ENCODE measurements at regions not wholly inside any gene's neighbourhood (a gene's known extent, or its start where the extent isn't known, plus 50 kb on each side); places are given as distances from the start of the nearest gene placed in this dataset.

- DNase-seq, result no peak
Measured at GRCh38 chr3:117536006-117536405, 826.4 kb downstream of the TUSC7 start.

- no peak for DNase-seq
Measured at GRCh38 chr3:117537949-117538348, 828.4 kb downstream of the TUSC7 start.

- DNase-seq, result no peak
Measured at GRCh38 chr3:117539729-117540128, 830.1 kb downstream of the TUSC7 start.

- no peak for DNase-seq
Measured at GRCh38 chr3:117540597-117540996, 831.0 kb downstream of the TUSC7 start.

GRCh38 chr3:117541721-117542120 is 832.1 kb downstream of the TUSC7 start:
- DNase-seq, result no peak

- no peak for DNase-seq
Measured at GRCh38 chr3:117543521-117543920, 833.9 kb downstream of the TUSC7 start.

- no peak for DNase-seq
Measured at GRCh38 chr3:117545484-117545883, 835.9 kb downstream of the TUSC7 start.

GRCh38 chr3:117547956-117548550 is 838.5 kb downstream of the TUSC7 start:
- no peak for DNase-seq

- DNase-seq, result no peak
Measured at GRCh38 chr3:117548600-117548999, 839.0 kb downstream of the TUSC7 start.

GRCh38 chr3:117549716-117550115 is 840.1 kb downstream of the TUSC7 start:
- DNase-seq, result no peak

- no peak for DNase-seq
Measured at GRCh38 chr3:117550766-117551165, 841.2 kb downstream of the TUSC7 start.

- no peak for DNase-seq
Measured at GRCh38 chr3:117553461-117553860, 843.9 kb downstream of the TUSC7 start.

- DNase-seq, result no peak
Measured at GRCh38 chr3:117556646-117557407, 847.2 kb downstream of the TUSC7 start.

GRCh38 chr3:117557464-117558090 is 848.0 kb downstream of the TUSC7 start:
- DNase-seq, result no peak

GRCh38 chr3:117558681-117559080 is 849.1 kb downstream of the TUSC7 start:
- DNase-seq, result no peak

- no peak for DNase-seq
Measured at GRCh38 chr3:117562000-117562399, 852.4 kb downstream of the TUSC7 start.

- no peak for DNase-seq
Measured at GRCh38 chr3:117563063-117563462, 853.5 kb downstream of the TUSC7 start.

GRCh38 chr3:117565777-117566176 is 856.2 kb downstream of the TUSC7 start:
- no peak for DNase-seq

GRCh38 chr3:117566926-117567325 is 857.3 kb downstream of the TUSC7 start:
- no peak for DNase-seq

- no peak for DNase-seq
Measured at GRCh38 chr3:117567382-117567781, 857.8 kb downstream of the TUSC7 start.

GRCh38 chr3:117567906-117568305 is 858.3 kb downstream of the TUSC7 start:
- no peak for DNase-seq

GRCh38 chr3:117572786-117573185 is 863.2 kb downstream of the TUSC7 start:
- DNase-seq, result no peak

GRCh38 chr3:117580806-117581205 is 871.2 kb downstream of the TUSC7 start:
- no peak for DNase-seq

GRCh38 chr3:117586161-117586560 is 876.6 kb downstream of the TUSC7 start:
- DNase-seq, result no peak
